Neuron (in vitro differentiated cells): ENCODE measurements at regions not wholly inside any gene's neighbourhood (a gene's known extent, or its start where the extent isn't known, plus 50 kb on each side); places are given as distances from the start of the nearest gene placed in this dataset.

ENCODE experiments used
- H2AFZ ChIP-seq: one replicate; pipeline ENCODE4 v1.6.1; 2013; ENCODE audit warnings: low read depth, mild to moderate bottlenecking, inconsistent platforms, low read length, moderate library complexity
- H3K27me3 ChIP-seq: one replicate; pipeline ENCODE4 v1.6.1; 2013; ENCODE audit warnings: low read length; ENCODE audit not compliant: insufficient read depth
- H3K36me3 ChIP-seq: one replicate; pipeline ENCODE4 v1.6.1; 2013; ENCODE audit warnings: low read length; ENCODE audit not compliant: insufficient read depth
- H3K4me1 ChIP-seq: one replicate; pipeline ENCODE4 v1.6.1; 2013; ENCODE audit warnings: low read length; ENCODE audit not compliant: insufficient read depth
- H3K4me3 ChIP-seq: 2 replicates; pipeline ENCODE4 v1.5.1; 2013; ENCODE audit warnings: mild to moderate bottlenecking, low read length, moderate library complexity
- H3K9me3 ChIP-seq: one replicate; pipeline ENCODE4 v1.6.1; 2013; ENCODE audit warnings: low read length

- no peaks in the 10 kb centered on the region for H3K9me3 ChIP-seq
Observed at GRCh38 chr10:55141892-55142291, 340.9 kb upstream of the PCDH15 start.

DNA sequence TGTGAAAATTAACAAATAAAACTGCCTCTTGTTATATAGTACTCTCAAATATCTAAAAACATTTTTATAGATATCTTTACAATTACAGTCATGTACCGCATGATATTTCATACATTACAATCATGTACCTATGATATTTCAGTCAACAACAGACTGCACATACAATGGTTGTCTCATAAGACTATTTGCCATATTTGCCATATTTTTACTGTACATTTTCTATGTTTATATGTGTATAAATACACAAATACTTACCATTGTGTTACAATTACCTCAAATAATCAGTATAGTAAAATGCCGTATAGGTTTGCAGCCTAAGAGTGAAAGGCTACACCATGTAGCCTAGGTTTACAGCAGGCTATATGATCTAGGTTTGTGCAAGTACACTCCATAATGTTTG is 336.0 kb upstream of the PCDH15 start:
- no peaks in the 10 kb centered on the region for H3K27me3 ChIP-seq
- no peak overlapping the region for H3K4me3 ChIP-seq
- H3K9me3 ChIP-seq, result no peaks in the 10 kb centered on the region
- H3K4me1 ChIP-seq, result no peaks in the 10 kb centered on the region
- no peak overlapping the region for H2AFZ ChIP-seq
- H3K36me3 ChIP-seq, result no peaks in the 10 kb centered on the region

More at GRCh38 chr10:55141892-55142291, 340.9 kb upstream of the PCDH15 start:
- Histone ChIP-seq H3K36me3 (no peaks in the 10 kb centered on the region), H3K27me3 (no peaks in the 10 kb centered on the region), H3K4me1 (no peaks in the 10 kb centered on the region), H2AFZ (no peak overlapping the region), H3K4me3 (no peak overlapping the region)

GRCh38 chr10:55104738-55105137 is 303.7 kb upstream of the PCDH15 start:
- Histone ChIP-seq H3K27me3 (no peaks in the 10 kb centered on the region), H2AFZ (no peak overlapping the region), H3K9me3 (no peaks in the 10 kb centered on the region), H3K36me3 (no peaks in the 10 kb centered on the region), H3K4me1 (no peaks in the 10 kb centered on the region), H3K4me3 (no peak overlapping the region)

- Histone ChIP-seq H3K36me3 (no peaks in the 10 kb centered on the region), H2AFZ (no peak overlapping the region), H3K9me3 (no peaks in the 10 kb centered on the region), H3K4me3 (no peak overlapping the region), H3K27me3 (no peaks in the 10 kb centered on the region), H3K4me1 (no peaks in the 10 kb centered on the region)
Observed at GRCh38 chr10:55098452-55098851, 297.4 kb upstream of the PCDH15 start.

DNA sequence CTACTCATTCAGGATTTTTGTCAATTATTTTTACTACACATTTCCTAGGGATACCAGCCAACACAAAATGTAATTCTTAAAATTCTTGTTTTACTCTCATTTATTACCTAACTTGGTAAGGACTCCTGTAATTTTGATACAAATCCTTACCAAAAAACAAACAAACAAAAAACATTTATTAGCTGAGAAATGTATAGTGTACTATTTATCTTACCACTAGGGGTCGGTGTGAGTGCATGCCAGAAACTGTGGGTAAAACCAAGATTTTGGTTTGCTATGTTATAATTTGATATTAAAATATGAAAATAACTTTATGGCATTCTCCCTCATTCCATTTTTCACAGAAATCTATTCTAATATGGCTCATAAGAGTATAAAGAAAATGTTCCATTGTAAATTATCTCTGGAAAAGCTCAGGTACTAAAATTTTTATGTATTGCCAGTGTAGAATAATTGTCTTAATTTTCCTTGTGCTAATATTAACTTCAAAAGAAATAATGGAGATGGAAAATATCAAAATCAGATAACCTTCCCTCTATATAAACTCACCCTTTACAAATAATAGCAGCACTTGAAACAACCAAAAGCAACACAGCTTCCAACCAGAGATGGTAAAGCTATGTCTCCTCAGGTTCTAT is 290.8 kb upstream of the PCDH15 start:
- H3K9me3 ChIP-seq, result no peaks in the 10 kb centered on the region
- no peak overlapping the region for H3K4me3 ChIP-seq
- H3K36me3 ChIP-seq, result no peaks in the 10 kb centered on the region
- H2AFZ ChIP-seq, result no peak overlapping the region
- no peaks in the 10 kb centered on the region for H3K27me3 ChIP-seq
- no peaks in the 10 kb centered on the region for H3K4me1 ChIP-seq

- H3K9me3 ChIP-seq, result no peaks in the 10 kb centered on the region
- no peaks in the 10 kb centered on the region for H3K27me3 ChIP-seq
- H3K4me1 ChIP-seq, result no peaks in the 10 kb centered on the region
- no peak overlapping the region for H2AFZ ChIP-seq
- no peaks in the 10 kb centered on the region for H3K36me3 ChIP-seq
- no peak overlapping the region for H3K4me3 ChIP-seq
Observed at GRCh38 chr10:55078121-55078520, 277.1 kb upstream of the PCDH15 start.

- no peak overlapping the region for H2AFZ ChIP-seq
- no peaks in the 10 kb centered on the region for H3K27me3 ChIP-seq
- H3K36me3 ChIP-seq, result no peaks in the 10 kb centered on the region
- H3K4me1 ChIP-seq, result no peaks in the 10 kb centered on the region
- no peaks in the 10 kb centered on the region for H3K9me3 ChIP-seq
- H3K4me3 ChIP-seq, result no peak overlapping the region
Observed at GRCh38 chr10:55065185-55065584, 264.2 kb upstream of the PCDH15 start.

GRCh38 chr10:55063811-55064210 is 262.8 kb upstream of the PCDH15 start:
- Histone ChIP-seq H3K36me3 (no peaks in the 10 kb centered on the region), H3K4me1 (no peaks in the 10 kb centered on the region), H3K9me3 (no peaks in the 10 kb centered on the region), H2AFZ (no peak overlapping the region), H3K4me3 (no peak overlapping the region), H3K27me3 (no peaks in the 10 kb centered on the region)

GRCh38 chr10:55062349-55062748 is 261.3 kb upstream of the PCDH15 start:
- H3K9me3 ChIP-seq, result no peaks in the 10 kb centered on the region
- no peak overlapping the region for H2AFZ ChIP-seq
- no peaks in the 10 kb centered on the region for H3K27me3 ChIP-seq
- H3K36me3 ChIP-seq, result no peaks in the 10 kb centered on the region
- no peaks in the 10 kb centered on the region for H3K4me1 ChIP-seq
- H3K4me3 ChIP-seq, result no peak overlapping the region

GRCh38 chr10:55058800-55059199 is 257.8 kb upstream of the PCDH15 start:
- H3K36me3 ChIP-seq, result no peaks in the 10 kb centered on the region
- no peaks in the 10 kb centered on the region for H3K4me1 ChIP-seq
- H3K4me3 ChIP-seq, result no peak overlapping the region
- H3K9me3 ChIP-seq, result no peaks in the 10 kb centered on the region
- H2AFZ ChIP-seq, result no peak overlapping the region
- no peaks in the 10 kb centered on the region for H3K27me3 ChIP-seq

DNA sequence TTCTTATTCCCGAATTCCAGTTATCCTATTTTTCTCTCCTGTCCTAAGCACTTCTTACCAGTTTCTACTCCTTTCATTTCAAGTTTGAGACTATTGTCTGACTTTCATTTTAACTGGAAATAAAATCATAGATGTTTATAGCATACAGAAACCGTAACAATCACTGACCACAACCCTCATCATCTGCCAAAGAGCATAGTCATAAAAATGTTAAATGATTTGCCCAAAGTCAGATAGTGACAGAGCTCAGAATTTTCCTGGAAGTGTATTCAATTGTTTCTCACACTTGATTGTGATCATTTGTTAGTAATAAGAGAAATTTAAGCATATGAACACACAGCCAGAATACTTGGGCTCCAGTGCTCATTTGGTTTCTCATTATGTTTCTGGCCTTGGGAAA is 250.5 kb upstream of the PCDH15 start:
- H3K4me1 ChIP-seq, result peaks cover 9% of the 10 kb centered on the region
- no peak overlapping the region for H2AFZ ChIP-seq
- H3K36me3 ChIP-seq, result no peaks in the 10 kb centered on the region
- H3K9me3 ChIP-seq, result no peaks in the 10 kb centered on the region
- no peak overlapping the region for H3K4me3 ChIP-seq
- H3K27me3 ChIP-seq, result no peaks in the 10 kb centered on the region

DNA sequence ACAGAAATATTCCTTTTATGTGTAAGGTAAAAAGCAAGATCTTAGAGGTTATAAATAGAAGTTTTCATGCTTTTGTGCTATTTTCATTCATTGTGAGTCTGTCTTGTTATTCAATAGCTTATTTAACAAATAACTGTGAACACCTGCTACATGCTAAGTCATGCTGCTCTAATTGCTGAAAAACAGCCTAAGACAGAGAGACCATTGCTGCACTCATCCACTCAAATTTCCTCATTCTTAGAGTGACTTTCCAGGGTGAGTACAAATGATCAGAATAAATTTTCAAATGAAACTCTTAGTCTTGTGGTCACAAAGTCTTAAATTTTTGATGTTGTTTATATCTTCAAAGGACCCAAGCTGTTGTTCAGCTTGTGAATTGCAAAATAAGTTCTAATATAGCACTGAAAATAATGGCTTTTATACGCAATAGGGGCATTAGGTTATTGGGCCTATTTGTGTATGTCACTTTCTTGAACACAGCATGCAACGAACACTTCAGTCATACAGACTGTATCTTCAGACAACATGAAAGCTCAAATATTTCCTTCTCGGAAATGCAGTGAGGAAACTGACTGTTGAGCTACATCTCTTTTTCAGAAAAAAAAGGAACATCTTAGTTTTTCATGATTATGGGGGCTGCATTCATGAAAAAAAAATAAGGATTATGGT is 247.9 kb upstream of the PCDH15 start:
- Histone ChIP-seq H2AFZ (no peak overlapping the region), H3K27me3 (no peaks in the 10 kb centered on the region), H3K36me3 (no peaks in the 10 kb centered on the region), H3K4me3 (no peak overlapping the region), H3K4me1 (peaks cover 9% of the 10 kb centered on the region), H3K9me3 (no peaks in the 10 kb centered on the region)

DNA sequence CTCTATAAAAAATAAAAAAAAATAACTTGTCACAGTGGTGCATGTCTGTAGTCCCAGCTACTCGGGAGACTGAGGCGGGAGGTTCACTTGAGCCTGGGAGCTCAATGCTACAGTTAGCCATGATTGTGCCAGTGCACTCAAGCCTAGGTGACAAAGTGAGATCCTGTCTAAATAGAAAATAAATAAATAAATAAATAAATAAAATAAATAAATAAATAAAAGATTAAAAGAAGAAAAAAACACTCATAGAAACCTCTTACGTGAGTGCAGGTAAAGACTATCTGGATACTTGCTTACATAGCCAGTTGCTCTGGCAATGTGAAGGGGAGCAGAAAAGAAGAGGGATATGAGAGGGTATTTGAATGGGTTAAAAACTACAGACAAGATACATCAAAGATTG is 242.5 kb upstream of the PCDH15 start:
- Histone ChIP-seq H3K4me3 (no peak overlapping the region), H3K9me3 (no peaks in the 10 kb centered on the region)

DNA sequence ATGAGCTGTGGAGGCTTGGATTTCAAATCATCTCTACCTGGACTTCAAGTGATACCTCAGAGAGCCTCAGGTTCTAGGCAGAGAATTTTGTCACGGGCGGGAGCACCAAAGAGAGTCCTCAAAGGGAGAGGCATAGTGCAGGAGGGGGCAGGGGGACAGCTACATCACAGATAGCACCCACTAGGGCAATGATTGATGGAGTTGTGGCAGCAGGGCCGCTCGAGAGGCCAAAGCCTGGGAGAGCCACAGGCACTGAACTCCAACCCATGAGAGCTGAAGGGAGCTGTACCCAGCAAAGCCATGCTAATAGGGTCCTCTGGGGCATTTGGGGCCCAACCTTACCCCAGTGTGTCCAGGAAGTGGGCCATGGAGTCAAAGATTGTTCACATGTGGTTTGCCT is 232.0 kb upstream of the PCDH15 start:
- no peak overlapping the region for H3K4me3 ChIP-seq
- H2AFZ ChIP-seq, result no peak overlapping the region
- no peaks in the 10 kb centered on the region for H3K27me3 ChIP-seq
- no peaks in the 10 kb centered on the region for H3K4me1 ChIP-seq
- no peaks in the 10 kb centered on the region for H3K36me3 ChIP-seq
- no peaks in the 10 kb centered on the region for H3K9me3 ChIP-seq

More for the DNA sequence above, 242.5 kb upstream of the PCDH15 start:
- Histone ChIP-seq H3K36me3 (no peaks in the 10 kb centered on the region), H3K4me1 (peaks cover under 1% of the 10 kb centered on the region), H3K27me3 (no peaks in the 10 kb centered on the region), H2AFZ (no peak overlapping the region)
